ENCODE measurements at regions not wholly inside any gene's neighbourhood (a gene's known extent, or its start where the extent isn't known, plus 50 kb on each side); places are given as distances from the start of the nearest gene placed in this dataset.
A peak's percentile ranks its signal among the peaks of the same experiment; 100 is the strongest.

DNA sequence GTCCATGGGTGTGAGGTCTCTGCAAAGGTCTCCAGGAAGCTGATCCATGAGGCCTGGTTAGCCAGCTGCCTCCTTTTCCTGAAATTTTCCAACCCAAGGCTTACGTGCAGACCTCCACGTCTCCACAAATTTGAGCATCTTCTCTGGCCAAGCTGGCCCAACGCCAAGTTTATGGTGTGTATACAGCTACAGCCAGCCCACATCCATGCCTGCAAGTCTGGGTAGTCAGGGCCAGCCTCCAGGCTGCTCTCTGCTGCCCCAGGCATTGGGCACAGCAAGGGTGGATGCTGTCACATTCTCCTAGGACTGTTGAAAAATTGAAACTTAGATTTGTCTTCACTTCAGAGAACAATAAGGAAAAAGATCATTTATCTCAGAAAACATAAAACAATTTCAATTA, 525.5 kb upstream of the CHAC2 start:
- no peaks in the 10 kb centered on the region for H3K4me1 ChIP-seq (ENCODE audit: control insufficient read depth, insufficient read depth, low read length)
- WGBS (ENCODE audit: insufficient coverage, low lambda C conversion rate) = no CpG with 5 or more reads among the region's 3 CpGs
- H3K4me3 ChIP-seq (ENCODE audit: low read length) = no peak overlapping the region
- H3K9me3 ChIP-seq (ENCODE audit: control insufficient read depth, low read depth, low read length) = no peaks in the 10 kb centered on the region
- H3K27ac ChIP-seq (ENCODE audit: low read length) = no peak overlapping the region
- no peaks in the 10 kb centered on the region for H3K27me3 ChIP-seq (ENCODE audit: control insufficient read depth, insufficient read depth, low read length)
- DNase-seq = no peak
- no peaks in the 10 kb centered on the region for H3K36me3 ChIP-seq (ENCODE audit: control insufficient read depth, insufficient read depth, low read length)

DNA sequence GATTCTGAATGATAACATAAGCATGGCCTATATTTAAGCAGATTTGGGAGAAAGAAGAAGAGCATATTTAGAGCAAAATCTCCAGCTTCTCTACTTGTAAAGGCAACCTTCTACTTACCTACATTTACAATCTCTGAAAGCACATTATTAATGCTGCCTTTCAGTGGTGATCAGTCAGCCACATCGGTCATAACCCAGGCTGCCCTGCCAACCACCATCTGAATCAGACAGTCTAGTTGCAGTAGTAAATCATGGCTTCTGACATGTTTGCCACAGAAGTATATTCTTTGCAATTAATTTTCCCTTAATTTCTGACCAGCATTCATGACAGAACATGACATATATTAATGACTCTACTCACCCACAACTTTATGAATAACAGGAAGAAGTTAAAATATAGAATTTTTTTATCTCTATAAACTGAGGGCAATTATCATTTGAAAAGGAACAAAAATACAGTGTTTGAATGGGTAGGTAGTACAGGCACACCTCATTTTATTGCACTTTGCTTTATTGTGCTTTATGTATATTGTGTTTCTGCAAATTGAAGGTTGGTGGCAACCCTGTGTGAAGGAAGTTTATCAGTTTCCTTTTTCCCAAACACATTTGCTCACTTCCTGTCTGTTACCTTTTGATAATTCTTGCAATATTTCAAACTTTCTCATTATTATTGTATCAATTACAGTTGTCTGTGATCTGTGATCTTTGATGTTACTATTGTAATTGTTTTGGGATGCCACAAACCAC, 531.6 kb upstream of the CHAC2 start:
- H3K27ac ChIP-seq (ENCODE audit: low read length) = no peak overlapping the region
- no peaks in the 10 kb centered on the region for H3K9me3 ChIP-seq (ENCODE audit: control insufficient read depth, low read depth, low read length)
- no peak for DNase-seq
- no CpG with 5 or more reads among the region's 1 CpG for WGBS (ENCODE audit: insufficient coverage, low lambda C conversion rate)
- no peaks in the 10 kb centered on the region for H3K36me3 ChIP-seq (ENCODE audit: control insufficient read depth, insufficient read depth, low read length)
- no peaks in the 10 kb centered on the region for H3K4me1 ChIP-seq (ENCODE audit: control insufficient read depth, insufficient read depth, low read length)
- H3K4me3 ChIP-seq (ENCODE audit: low read length) = no peak overlapping the region
- no peaks in the 10 kb centered on the region for H3K27me3 ChIP-seq (ENCODE audit: control insufficient read depth, insufficient read depth, low read length)

GRCh38 chr2:53234548-53234903, 533.1 kb upstream of the CHAC2 start:
- no peak overlapping the region for H3K27ac ChIP-seq (ENCODE audit: low read length)
- DNase-seq = no peak
- no CpG with 5 or more reads among the region's 1 CpG for WGBS (ENCODE audit: insufficient coverage, low lambda C conversion rate)
- no peaks in the 10 kb centered on the region for H3K36me3 ChIP-seq (ENCODE audit: control insufficient read depth, insufficient read depth, low read length)
- no peaks in the 10 kb centered on the region for H3K27me3 ChIP-seq (ENCODE audit: control insufficient read depth, insufficient read depth, low read length)
- H3K4me3 ChIP-seq (ENCODE audit: low read length) = no peak overlapping the region
- H3K4me1 ChIP-seq (ENCODE audit: control insufficient read depth, insufficient read depth, low read length) = no peaks in the 10 kb centered on the region
- no peaks in the 10 kb centered on the region for H3K9me3 ChIP-seq (ENCODE audit: control insufficient read depth, low read depth, low read length)

DNA sequence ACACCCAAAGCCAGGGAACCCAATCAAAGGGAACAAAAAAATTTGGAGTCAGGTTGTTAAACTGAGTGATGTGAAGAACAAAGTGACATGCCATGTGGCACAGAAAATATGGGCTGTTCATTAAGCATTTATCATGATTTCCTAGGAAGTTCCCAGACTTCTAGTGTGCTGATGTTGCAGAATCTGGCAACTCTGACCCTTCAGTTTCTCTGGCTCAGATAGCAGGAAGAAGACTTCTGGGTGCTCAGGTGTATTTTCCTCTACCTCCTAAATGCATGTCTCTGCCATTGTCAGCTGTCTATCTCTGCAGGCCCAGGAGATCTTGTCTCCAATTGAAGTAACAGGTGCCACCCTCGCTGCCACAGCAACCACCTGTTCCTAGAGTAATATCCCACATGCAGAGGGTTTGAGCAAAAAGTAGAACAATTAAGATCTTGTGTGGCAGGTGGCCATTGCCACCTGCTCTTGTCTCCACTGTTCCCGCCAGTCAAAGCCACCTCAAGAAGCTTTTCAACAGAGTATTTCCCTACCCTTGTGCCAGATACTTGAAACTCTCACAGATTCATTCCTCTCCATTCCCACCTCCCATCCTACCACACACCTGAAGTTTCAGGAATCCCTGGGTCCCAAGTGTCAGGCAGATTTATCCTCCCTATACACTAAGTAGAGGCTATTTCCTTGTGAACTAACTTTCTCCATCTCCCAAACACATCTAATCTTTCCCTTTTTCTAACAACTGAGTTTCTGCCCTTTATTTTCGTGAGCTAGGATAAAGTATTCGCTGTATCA, 533.7 kb upstream of the CHAC2 start:
- Histone ChIP-seq H3K9me3 (ENCODE audit: control insufficient read depth, low read depth, low read length) (no peaks in the 10 kb centered on the region), H3K36me3 (ENCODE audit: control insufficient read depth, insufficient read depth, low read length) (no peaks in the 10 kb centered on the region), H3K4me3 (ENCODE audit: low read length) (no peak overlapping the region), H3K4me1 (ENCODE audit: control insufficient read depth, insufficient read depth, low read length) (no peaks in the 10 kb centered on the region), H3K27me3 (ENCODE audit: control insufficient read depth, insufficient read depth, low read length) (no peaks in the 10 kb centered on the region), H3K27ac (ENCODE audit: low read length) (no peak overlapping the region)
- no peak for DNase-seq
- WGBS (ENCODE audit: insufficient coverage, low lambda C conversion rate) = no CpG with 5 or more reads among the region's 4 CpGs

- 80% methylated on average over 2 of the region's 3 CpGs for WGBS (ENCODE audit: insufficient coverage, low lambda C conversion rate)
- H3K4me1 ChIP-seq (ENCODE audit: control insufficient read depth, insufficient read depth, low read length) = no peaks in the 10 kb centered on the region
- H3K36me3 ChIP-seq (ENCODE audit: control insufficient read depth, insufficient read depth, low read length) = no peaks in the 10 kb centered on the region
- DNase-seq = no peak
- H3K9me3 ChIP-seq (ENCODE audit: control insufficient read depth, low read depth, low read length) = no peaks in the 10 kb centered on the region
- H3K27ac ChIP-seq (ENCODE audit: low read length) = no peak overlapping the region
- no peaks in the 10 kb centered on the region for H3K27me3 ChIP-seq (ENCODE audit: control insufficient read depth, insufficient read depth, low read length)
- no peak overlapping the region for H3K4me3 ChIP-seq (ENCODE audit: low read length)
Measured at GRCh38 chr2:53231908-53232307, 535.7 kb upstream of the CHAC2 start.

- Histone ChIP-seq H3K27me3 (ENCODE audit: control insufficient read depth, insufficient read depth, low read length) (no peaks in the 10 kb centered on the region), H3K9me3 (ENCODE audit: control insufficient read depth, low read depth, low read length) (no peaks in the 10 kb centered on the region), H3K4me1 (ENCODE audit: control insufficient read depth, insufficient read depth, low read length) (no peaks in the 10 kb centered on the region), H3K27ac (ENCODE audit: low read length) (no peak overlapping the region), H3K36me3 (ENCODE audit: control insufficient read depth, insufficient read depth, low read length) (no peaks in the 10 kb centered on the region), H3K4me3 (ENCODE audit: low read length) (no peak overlapping the region)
- WGBS (ENCODE audit: insufficient coverage, low lambda C conversion rate) = 80% methylated on average over 2 of the region's 2 CpGs
- DNase-seq = no peak
Measured at GRCh38 chr2:53230691-53231090, 536.9 kb upstream of the CHAC2 start.

DNA sequence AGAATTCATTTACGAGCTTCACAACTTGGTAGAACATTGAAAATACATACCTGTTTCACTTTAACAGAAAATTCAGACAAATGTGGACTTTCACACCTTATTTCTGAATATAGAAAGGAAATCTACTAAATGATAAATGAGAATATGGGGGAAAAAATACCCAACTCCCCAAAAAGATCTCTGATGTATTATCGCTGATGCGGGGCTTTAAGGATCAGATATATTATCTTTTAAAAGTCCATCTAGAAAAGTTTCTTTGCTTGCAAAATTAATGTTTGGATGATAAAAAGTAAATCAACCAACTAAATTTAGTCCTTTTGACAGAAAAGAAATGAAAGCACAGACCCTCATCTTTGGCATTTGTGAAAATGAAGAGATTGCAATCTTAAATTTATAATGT, 540.1 kb upstream of the CHAC2 start:
- Histone ChIP-seq H3K9me3 (ENCODE audit: control insufficient read depth, low read depth, low read length) (no peaks in the 10 kb centered on the region), H3K4me3 (ENCODE audit: low read length) (no peak overlapping the region), H3K27me3 (ENCODE audit: control insufficient read depth, insufficient read depth, low read length) (no peaks in the 10 kb centered on the region), H3K4me1 (ENCODE audit: control insufficient read depth, insufficient read depth, low read length) (no peaks in the 10 kb centered on the region), H3K36me3 (ENCODE audit: control insufficient read depth, insufficient read depth, low read length) (no peaks in the 10 kb centered on the region), H3K27ac (ENCODE audit: low read length) (no peak overlapping the region)
- DNase-seq = no peak
- WGBS (ENCODE audit: insufficient coverage, low lambda C conversion rate) = 94% methylated on average over 3 of the region's 3 CpGs

GRCh38 chr2:53220969-53221368, 546.6 kb upstream of the CHAC2 start:
- whole genome bisulfite sequencing (ENCODE audit: insufficient coverage, low lambda C conversion rate) = 100% methylated on average over 1 of the region's 3 CpGs
- Histone ChIP-seq H3K27me3 (ENCODE audit: control insufficient read depth, insufficient read depth, low read length) (no peaks in the 10 kb centered on the region), H3K36me3 (ENCODE audit: control insufficient read depth, insufficient read depth, low read length) (no peaks in the 10 kb centered on the region), H3K4me1 (ENCODE audit: control insufficient read depth, insufficient read depth, low read length) (no peaks in the 10 kb centered on the region), H3K27ac (ENCODE audit: low read length) (no peak overlapping the region), H3K4me3 (ENCODE audit: low read length) (no peak overlapping the region), H3K9me3 (ENCODE audit: control insufficient read depth, low read depth, low read length) (no peaks in the 10 kb centered on the region)
- DNase-seq = no peak

DNA sequence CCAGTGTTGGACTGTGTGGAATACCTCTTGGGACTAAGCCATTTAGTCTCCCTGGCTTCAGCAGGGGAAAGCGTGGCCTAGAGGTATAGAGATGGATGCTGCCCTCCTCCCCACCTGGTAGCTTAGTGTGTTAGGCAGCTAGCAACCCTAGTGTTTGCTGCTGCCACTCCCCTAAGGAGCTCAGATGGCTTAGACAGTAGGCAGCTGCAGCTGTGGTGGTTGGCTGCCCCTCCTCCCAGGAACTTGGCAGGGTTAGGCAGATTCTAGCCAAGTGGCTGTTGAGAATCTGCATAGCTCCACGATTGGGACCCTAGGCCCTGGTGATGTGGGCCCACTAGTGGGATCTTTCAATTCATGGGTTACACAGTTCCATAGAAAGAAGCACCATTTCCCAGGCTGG, 550.4 kb upstream of the CHAC2 start:
- Histone ChIP-seq H3K9me3 (ENCODE audit: control insufficient read depth, low read depth, low read length) (no peaks in the 10 kb centered on the region), H3K27me3 (ENCODE audit: control insufficient read depth, insufficient read depth, low read length) (no peaks in the 10 kb centered on the region), H3K4me1 (ENCODE audit: control insufficient read depth, insufficient read depth, low read length) (no peaks in the 10 kb centered on the region), H3K36me3 (ENCODE audit: control insufficient read depth, insufficient read depth, low read length) (no peaks in the 10 kb centered on the region), H3K27ac (ENCODE audit: low read length) (no peak overlapping the region), H3K4me3 (ENCODE audit: low read length) (no peak overlapping the region)
- no CpG with 5 or more reads among the region's 2 CpGs for WGBS (ENCODE audit: insufficient coverage, low lambda C conversion rate)
- DNase-seq = no peak

DNA sequence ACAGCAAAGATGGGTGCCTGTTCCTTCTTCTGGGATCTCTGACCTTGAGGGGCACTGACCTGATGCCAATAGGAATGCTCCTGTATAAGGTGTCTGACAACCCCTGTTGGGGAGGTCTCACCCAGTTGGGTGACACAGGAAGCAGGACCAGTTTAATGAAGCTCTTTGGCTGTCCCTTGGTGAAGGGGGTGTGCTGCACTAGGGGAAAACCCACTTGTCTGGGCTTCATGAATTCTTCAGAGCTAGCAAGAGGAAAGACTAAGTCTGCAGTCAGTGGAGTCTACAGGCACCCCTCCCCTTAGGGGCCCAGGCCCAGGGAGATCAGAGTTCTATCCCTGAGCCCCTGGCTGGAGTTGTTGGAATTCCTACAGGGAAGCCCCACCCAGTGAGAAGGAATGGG, 550.8 kb upstream of the CHAC2 start:
- no peaks in the 10 kb centered on the region for H3K27me3 ChIP-seq (ENCODE audit: control insufficient read depth, insufficient read depth, low read length)
- no peak overlapping the region for H3K27ac ChIP-seq (ENCODE audit: low read length)
- peak; percentile 39 to 44 for DNase-seq
- no peaks in the 10 kb centered on the region for H3K4me1 ChIP-seq (ENCODE audit: control insufficient read depth, insufficient read depth, low read length)
- no peaks in the 10 kb centered on the region for H3K36me3 ChIP-seq (ENCODE audit: control insufficient read depth, insufficient read depth, low read length)
- H3K4me3 ChIP-seq (ENCODE audit: low read length) = no peak overlapping the region
- no peaks in the 10 kb centered on the region for H3K9me3 ChIP-seq (ENCODE audit: control insufficient read depth, low read depth, low read length)

DNA sequence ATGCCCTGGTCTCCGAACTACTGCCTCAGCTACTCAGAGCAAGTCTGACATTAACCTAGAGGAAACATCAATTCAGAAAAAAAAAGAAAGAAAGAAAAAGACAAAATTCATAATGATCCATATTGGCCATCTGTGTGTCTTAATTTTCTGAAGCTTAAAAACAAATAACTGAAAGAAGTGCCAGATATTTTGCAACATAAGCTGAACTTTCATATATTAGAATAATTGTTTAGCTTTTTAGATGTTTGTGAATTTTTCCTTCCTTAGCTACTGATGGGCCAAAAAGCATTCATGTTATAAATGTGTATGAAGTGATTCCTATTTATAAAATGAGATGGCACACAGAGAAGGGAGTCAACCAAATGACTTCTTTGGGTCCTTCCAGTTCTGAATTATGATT, 555.0 kb upstream of the CHAC2 start:
- WGBS (ENCODE audit: insufficient coverage, low lambda C conversion rate) = no CpG with 5 or more reads among the region's 1 CpG
- Histone ChIP-seq H3K4me3 (ENCODE audit: low read length) (no peak overlapping the region), H3K9me3 (ENCODE audit: control insufficient read depth, low read depth, low read length) (no peaks in the 10 kb centered on the region), H3K27ac (ENCODE audit: low read length) (no peak overlapping the region), H3K27me3 (ENCODE audit: control insufficient read depth, insufficient read depth, low read length) (no peaks in the 10 kb centered on the region), H3K4me1 (ENCODE audit: control insufficient read depth, insufficient read depth, low read length) (peaks cover 10% of the 10 kb centered on the region), H3K36me3 (ENCODE audit: control insufficient read depth, insufficient read depth, low read length) (no peaks in the 10 kb centered on the region)
- no peak for DNase-seq

All from large intestine (tissue), 3 donors.